ENCODE measurements at regions not wholly inside any gene's neighbourhood (a gene's known extent, or its start where the extent isn't known, plus 50 kb on each side); places are given as distances from the start of the nearest gene placed in this dataset.

DNA sequence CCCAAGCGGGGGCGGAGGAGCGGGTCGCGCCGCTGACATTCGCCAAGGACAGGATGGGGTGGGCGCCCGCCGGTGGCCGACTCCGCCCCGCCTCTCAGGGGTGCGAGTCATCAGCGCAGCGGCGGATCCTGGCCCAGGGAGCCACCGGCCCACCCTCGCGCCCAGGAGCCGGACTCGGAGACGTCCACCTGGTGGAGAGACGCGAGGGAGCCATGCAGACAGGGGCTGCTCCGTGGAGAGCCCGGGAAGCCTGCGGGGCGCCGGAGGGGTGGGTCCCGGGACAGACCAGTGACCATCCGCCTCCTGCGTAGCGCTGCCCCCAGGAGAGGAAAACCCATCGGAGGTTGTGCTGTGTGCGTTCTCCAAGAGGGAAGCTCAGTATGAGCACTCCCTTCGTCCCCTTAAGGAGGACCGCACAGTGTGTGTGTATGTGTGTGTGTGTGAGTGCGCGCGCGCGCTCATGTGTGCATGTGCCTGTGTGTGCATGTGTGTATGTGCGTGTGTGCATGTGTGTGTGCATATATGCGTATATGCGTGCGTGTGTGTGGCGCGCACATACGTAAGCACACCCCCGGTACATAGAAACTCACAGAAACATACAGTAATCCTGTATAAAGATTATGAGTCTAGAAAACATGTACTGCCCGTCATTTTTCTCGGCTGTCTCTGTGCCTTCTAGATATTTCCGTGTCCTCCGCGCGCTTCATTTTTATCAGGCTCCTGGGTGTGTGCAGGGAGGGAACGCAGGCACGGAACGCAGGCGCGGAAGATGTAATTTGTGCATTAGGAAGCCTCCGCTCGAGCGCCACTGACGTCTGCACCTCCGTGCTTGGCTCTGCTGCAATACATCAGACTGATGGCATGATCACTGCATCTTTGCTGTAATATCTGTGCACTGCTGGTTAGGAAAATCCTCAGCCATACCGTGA, 158.9 kb downstream of the TBXT start:
- BruUV-seq (replicated peaks), result no TSS peak
- Histone ChIP-seq H3K79me2 (ENCODE audit: control insufficient read depth, insufficient read depth, low read length) (no peaks in the 10 kb centered on the region), H3K9me1 (replicated peaks; ENCODE audit: control insufficient read depth, extremely low read depth, insufficient read depth, low read length) (no peaks in the 10 kb centered on the region), H4K20me1 (replicated peaks; ENCODE audit: control insufficient read depth, extremely low read depth, insufficient read depth, low read length) (no peaks in the 10 kb centered on the region), H3K36me3 (ENCODE audit: control insufficient read depth in 2 of 2, extremely low read depth in 1 of 2, insufficient read depth in 2 of 2, low read length in 2 of 2) (no peaks in the 10 kb centered on the region), H3K4me2 (ENCODE audit: insufficient read depth, low read length) (no peak overlapping the region), H3K4me1 (ENCODE audit: control insufficient read depth, extremely low read depth, insufficient read depth, low read length) (no peaks in the 10 kb centered on the region), H3K9ac (replicated peaks; ENCODE audit: extremely low read depth, insufficient read depth, low read length) (no peak overlapping the region), H3K27me3 (ENCODE audit: control insufficient read depth in 2 of 2, insufficient read depth in 2 of 2, low read length in 2 of 2) (peaks cover 2 to 11% of the 10 kb centered on the region in 2 experiments), H3K27ac (ENCODE audit: insufficient read depth, low read depth, low read length) (no peak overlapping the region), H2AFZ (ENCODE audit: low read depth, low read length) (no peak overlapping the region), H3K4me3 (replicated peaks in 1 of 3; ENCODE audit: insufficient read depth in 1 of 3, low read depth in 1 of 3, low read length in 3 of 3) (no peak overlapping the region), H3K9me3 (replicated peaks; ENCODE audit: control insufficient read depth, insufficient read depth, low read length) (no peaks in the 10 kb centered on the region)
- intact Hi-C loops (cut with micrococcal nuclease), result no loop called here
- ChIA-PET CTCF (no interaction called here), POLR2A (no interaction called here)
- TF ChIP-seq, protein P1, sequence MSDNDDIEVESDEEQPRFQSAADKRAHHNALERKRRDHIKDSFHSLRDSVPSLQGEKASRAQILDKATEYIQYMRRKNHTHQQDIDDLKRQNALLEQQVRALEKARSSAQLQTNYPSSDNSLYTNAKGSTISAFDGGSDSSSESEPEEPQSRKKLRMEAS (IDR thresholded peaks at IDR 0.05; ENCODE audit: insufficient read depth, insufficient read length), result no peak
- TF ChIP-seq JUN (IDR thresholded peaks at IDR 0.05; ENCODE audit: borderline replicate concordance, insufficient read depth, insufficient read length, low read depth) (no peak), POLR2A (IDR thresholded peaks at IDR 0.05; ENCODE audit: low read depth, low read length) (no peak), GATA2 (IDR thresholded peaks at IDR 0.05; ENCODE audit: insufficient read depth, insufficient read length, low read depth, low read length) (no peak), FOS (IDR thresholded peaks at IDR 0.05; ENCODE audit: borderline replicate concordance, insufficient read depth, low read length) (no peak), EZH2 (IDR thresholded peaks at IDR 0.05; ENCODE audit: borderline replicate concordance, low read depth, low read length, severe bottlenecking) (no peak), POLR2AphosphoS5 (IDR thresholded peaks at IDR 0.05; ENCODE audit: insufficient read depth, low read depth, low read length) (no peak), MYC (IDR thresholded peaks at IDR 0.05; ENCODE audit: low read depth, low read length) (no peak)
- TF ChIP-seq, protein P2, sequence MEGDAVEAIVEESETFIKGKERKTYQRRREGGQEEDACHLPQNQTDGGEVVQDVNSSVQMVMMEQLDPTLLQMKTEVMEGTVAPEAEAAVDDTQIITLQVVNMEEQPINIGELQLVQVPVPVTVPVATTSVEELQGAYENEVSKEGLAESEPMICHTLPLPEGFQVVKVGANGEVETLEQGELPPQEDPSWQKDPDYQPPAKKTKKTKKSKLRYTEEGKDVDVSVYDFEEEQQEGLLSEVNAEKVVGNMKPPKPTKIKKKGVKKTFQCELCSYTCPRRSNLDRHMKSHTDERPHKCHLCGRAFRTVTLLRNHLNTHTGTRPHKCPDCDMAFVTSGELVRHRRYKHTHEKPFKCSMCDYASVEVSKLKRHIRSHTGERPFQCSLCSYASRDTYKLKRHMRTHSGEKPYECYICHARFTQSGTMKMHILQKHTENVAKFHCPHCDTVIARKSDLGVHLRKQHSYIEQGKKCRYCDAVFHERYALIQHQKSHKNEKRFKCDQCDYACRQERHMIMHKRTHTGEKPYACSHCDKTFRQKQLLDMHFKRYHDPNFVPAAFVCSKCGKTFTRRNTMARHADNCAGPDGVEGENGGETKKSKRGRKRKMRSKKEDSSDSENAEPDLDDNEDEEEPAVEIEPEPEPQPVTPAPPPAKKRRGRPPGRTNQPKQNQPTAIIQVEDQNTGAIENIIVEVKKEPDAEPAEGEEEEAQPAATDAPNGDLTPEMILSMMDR (IDR thresholded peaks at IDR 0.05; ENCODE audit: extremely low read depth in 1 of 2, insufficient read depth in 1 of 2, low read depth in 1 of 2, low read length in 2 of 2), result no peak
- no peak for DNase-seq (ENCODE audit: low read depth, low spot score)
- no peak for FAIRE-seq
- dilution Hi-C loops (cut with MboI; ENCODE audit: extremely low pct_ligation_motif_present, low sequenced_read_pairs), result no loop called here

All from endothelial cell of umbilical vein (primary cell).